Mammary epithelial cell (primary cell): ENCODE measurements at regions not wholly inside any gene's neighbourhood (a gene's known extent, or its start where the extent isn't known, plus 50 kb on each side); places are given as distances from the start of the nearest gene placed in this dataset.

Source experiments
- CTCF ChIP-seq, 2 donors: IDR thresholded peaks in 1 of 2; conservative IDR thresholded peaks in 1 of 2; 2 replicates each; pipeline ENCODE4 v1.5.1; 2011 to 2012; ENCODE audit warnings: inconsistent platforms in 2 of 2, low read length in 2 of 2, mild to moderate bottlenecking in 2 of 2, control low read depth in 1 of 2, low read depth in 1 of 2; ENCODE audit not compliant: insufficient read depth in 1 of 2; ENCODE audit errors: extremely low read depth in 1 of 2
- EZH2 ChIP-seq: IDR thresholded peaks from 2 replicates; pipeline ENCODE4 v1.6.1; 2012; ENCODE audit warnings: low read length, inconsistent platforms, borderline replicate concordance

DNA sequence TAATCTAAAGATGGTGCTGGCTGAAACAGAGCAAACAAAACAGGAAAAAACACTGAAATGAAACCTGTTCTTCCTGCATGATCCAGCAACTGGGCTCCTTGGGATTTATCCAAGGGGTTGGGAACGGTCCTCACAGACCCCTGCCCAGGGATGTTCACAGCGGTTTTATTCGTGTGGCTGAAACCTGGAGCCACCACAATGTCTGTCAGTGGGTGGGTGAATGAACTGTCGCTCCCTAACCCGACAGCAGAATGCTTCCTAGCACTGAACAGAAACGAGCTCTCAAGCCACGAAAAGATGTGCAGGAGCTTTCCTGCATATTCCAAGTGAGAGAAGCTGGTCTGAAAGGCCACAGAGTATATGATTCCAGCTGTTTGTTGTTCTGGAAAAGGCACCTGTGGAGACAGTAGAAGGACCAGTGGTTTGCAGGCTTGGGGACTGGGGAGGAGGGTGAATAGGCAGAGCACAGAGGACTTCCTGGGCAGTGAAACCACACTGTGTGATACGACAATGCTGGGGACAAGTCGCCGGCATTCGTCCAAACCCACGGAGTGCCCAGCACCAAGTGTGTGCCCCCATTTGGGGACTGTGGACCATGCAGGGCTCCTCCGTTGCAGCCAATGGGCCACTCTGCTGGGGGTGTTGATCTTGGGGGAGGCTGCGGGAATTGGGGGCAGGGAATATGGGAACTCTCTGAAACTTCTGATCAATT is 73.9 kb downstream of the TEX29 start:
- TF ChIP-seq CTCF (conservative IDR thresholded peaks at IDR 0.05 in 1 of 2, IDR thresholded peaks at IDR 0.05 in 1 of 2; ENCODE audit: extremely low read depth in 1 of 2, insufficient read depth in 1 of 2, low read depth in 1 of 2, low read length in 2 of 2), result no peak
- no peak for TF ChIP-seq EZH2
